Thoracic aorta (tissue), 2 donors: ENCODE measurements at regions not wholly inside any gene's neighbourhood (a gene's known extent, or its start where the extent isn't known, plus 50 kb on each side); places are given as distances from the start of the nearest gene placed in this dataset.
"Not testable (repeated sequence)": the region's sequence is repeated elsewhere in the genome, so short reads cannot be mapped to it uniquely, and the experiment has no call there.

Source experiments
- ATAC-seq: fragments of 150-250 bp; one replicate; pipeline ENCODE4 v1.8.0; 2017; ENCODE audit warnings: low read depth; ENCODE audit not compliant: insufficient number of reproducible peaks, low FRiP score
- DNase-seq: peaks from one replicate; pipeline ENCODE4 v3.0.0-alpha.2; 2020; ENCODE audit warnings: low spot score
- H3K27ac ChIP-seq, 2 donors: fragments of 200-600 bp; sonication (generic); 1 replicate in 1 of 2; 2 replicates in 1 of 2; pipeline ENCODE4 v1.5.1; 2016; ENCODE audit warnings: mild to moderate bottlenecking in 2 of 2, moderate library complexity in 2 of 2
- H3K27me3 ChIP-seq: fragments of 200-600 bp; sonication (generic); replicated peaks from 2 replicates; pipeline ENCODE4 v1.6.0; 2016; ENCODE audit warnings: mild to moderate bottlenecking; ENCODE audit not compliant: insufficient read depth
- H3K36me3 ChIP-seq: fragments of 200-600 bp; sonication (generic); one replicate; pipeline ENCODE4 v1.5.1; 2016
- H3K4me1 ChIP-seq, 2 donors: fragments of 200-600 bp; sonication (generic); 1 replicate in 1 of 2; 2 replicates in 1 of 2; pipeline versions ENCODE4 v1.5.1 to v1.6.0; 2016; ENCODE audit warnings: low read depth in 2 of 2, mild to moderate bottlenecking in 1 of 2; ENCODE audit not compliant: control insufficient read depth in 1 of 2
- H3K4me3 ChIP-seq: fragments of 200-600 bp; sonication (generic); 2 replicates; pipeline ENCODE4 v1.5.1; 2016; ENCODE audit warnings: mild to moderate bottlenecking
- H3K9me3 ChIP-seq: fragments of 200-600 bp; sonication (generic); 2 replicates; pipeline ENCODE4 v1.5.1; 2016
- CTCF ChIP-seq: fragments of 200-600 bp; sonication (generic); IDR thresholded peaks from one replicate; pipeline ENCODE4 v1.5.1; 2019; ENCODE audit warnings: antibody characterized with exemption

- no peak overlapping the region for H3K4me3 ChIP-seq
- no peaks in the 10 kb centered on the region for H3K27me3 ChIP-seq
- ATAC-seq: no peak
- no peak for TF ChIP-seq CTCF
- no peaks in the 10 kb centered on the region for H3K9me3 ChIP-seq
- no peaks in the 10 kb centered on the region for H3K4me1 ChIP-seq
- H3K27ac ChIP-seq: no peak overlapping the region
- no peak for DNase-seq
- no peaks in the 10 kb centered on the region for H3K36me3 ChIP-seq
Observed at GRCh38 chr13:28607187-28607955, 51.6 kb upstream of the POMP start.

DNA sequence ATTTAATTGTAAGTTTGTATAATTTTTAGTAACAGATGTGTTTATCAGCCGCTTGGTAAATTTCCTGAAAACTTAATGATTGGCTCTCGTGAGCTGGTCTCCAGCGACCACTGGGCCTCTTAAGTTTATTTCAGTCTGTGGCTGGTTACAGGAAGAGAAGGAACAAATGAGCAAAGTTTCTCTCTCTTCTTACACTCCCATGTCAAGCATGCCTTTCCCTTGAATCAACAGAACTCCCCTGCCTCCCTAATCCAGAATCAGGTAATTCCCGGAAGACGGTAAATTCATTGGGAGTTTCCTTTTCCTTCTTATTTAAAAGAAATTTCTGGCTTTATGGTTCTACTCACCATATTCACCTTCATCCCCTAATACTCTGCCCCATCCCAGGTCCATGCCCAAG is 52.5 kb upstream of the POMP start:
- Histone ChIP-seq H3K9me3 (no peaks in the 10 kb centered on the region), H3K36me3 (no peaks in the 10 kb centered on the region), H3K4me3 (no peak overlapping the region), H3K27ac (no peak overlapping the region), H3K4me1 (no peaks in the 10 kb centered on the region), H3K27me3 (no peaks in the 10 kb centered on the region)
- ATAC-seq: no peak
- TF ChIP-seq CTCF: no peak
- no peak for DNase-seq

DNA sequence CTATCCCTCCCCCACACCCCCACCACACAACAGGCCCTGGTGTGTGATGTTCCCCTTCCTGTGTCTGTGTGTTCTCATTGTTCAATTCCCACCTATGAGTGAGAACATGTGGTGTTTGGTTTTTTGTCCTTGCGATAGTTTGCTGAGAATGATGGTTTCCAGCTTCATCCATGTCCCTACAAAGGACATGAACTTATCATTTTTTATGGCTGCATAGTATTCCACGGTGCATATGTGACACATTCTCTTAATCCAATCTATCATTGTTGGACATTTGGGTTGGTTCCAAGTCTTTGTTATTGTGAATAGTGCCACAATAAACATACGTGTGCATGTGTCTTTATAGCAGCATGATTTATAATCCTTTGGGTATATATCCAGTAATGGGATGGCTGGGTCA is 53.8 kb upstream of the POMP start:
- not testable (repeated sequence) for H3K9me3 ChIP-seq, H3K27ac ChIP-seq, H3K4me3 ChIP-seq, ATAC-seq, H3K4me1 ChIP-seq, H3K27me3 ChIP-seq, DNase-seq, H3K36me3 ChIP-seq

GRCh38 chr13:28603043-28603664 is 55.8 kb upstream of the POMP start:
- Histone ChIP-seq H3K27me3 (no peaks in the 10 kb centered on the region), H3K4me3 (no peak overlapping the region), H3K36me3 (no peaks in the 10 kb centered on the region), H3K4me1 (no peaks in the 10 kb centered on the region), H3K27ac (no peak overlapping the region), H3K9me3 (no peaks in the 10 kb centered on the region)
- ATAC-seq (no peak), DNase-seq (no peak)
- TF ChIP-seq CTCF: no peak

DNA sequence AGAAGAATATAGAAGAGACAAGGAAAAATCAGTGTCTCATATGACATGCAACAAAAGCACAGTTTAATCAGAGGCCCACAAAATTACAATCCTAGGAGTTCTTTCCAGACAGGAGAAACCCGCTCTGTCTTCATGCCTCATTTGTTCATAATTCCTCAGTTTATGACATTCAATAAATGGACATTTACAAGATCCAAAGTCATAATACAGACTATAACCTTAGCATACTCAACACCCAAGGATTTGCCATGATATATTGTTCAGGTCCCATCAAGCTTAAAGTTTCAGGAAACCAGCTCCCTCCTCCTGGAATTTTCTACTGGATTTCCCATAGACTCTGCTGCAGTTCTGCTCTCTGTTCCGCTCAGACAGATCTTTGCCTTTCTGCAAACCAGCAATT is 56.4 kb upstream of the POMP start:
- no peaks in the 10 kb centered on the region for H3K4me1 ChIP-seq
- no peak overlapping the region for H3K27ac ChIP-seq
- ATAC-seq: no peak
- H3K4me3 ChIP-seq: no peak overlapping the region
- H3K36me3 ChIP-seq: no peaks in the 10 kb centered on the region
- TF ChIP-seq CTCF: no peak
- no peaks in the 10 kb centered on the region for H3K27me3 ChIP-seq
- DNase-seq: no peak
- no peaks in the 10 kb centered on the region for H3K9me3 ChIP-seq
